ENCODE measurements at regions not wholly inside any gene's neighbourhood (a gene's known extent, or its start where the extent isn't known, plus 50 kb on each side); places are given as distances from the start of the nearest gene placed in this dataset.
"Not testable (repeated sequence)": the region's sequence is repeated elsewhere in the genome, so short reads cannot be mapped to it uniquely, and the experiment has no call there.

GRCh38 chr15:61364871-61365270 is 135.8 kb upstream of the RORA start:
- H3K27ac Mint-ChIP-seq = no peak overlapping the region
- peak in 1 of 2 experiments; percentile 43 for DNase-seq (ENCODE audit: low spot score in 2 of 2, unreplicated experiment in 2 of 2)
- no peak overlapping the region for H3K4me3 Mint-ChIP-seq

GRCh38 chr15:61362912-61363311 is 133.8 kb upstream of the RORA start:
- not testable (repeated sequence) for DNase-seq (ENCODE audit: low spot score in 2 of 2, unreplicated experiment in 2 of 2); H3K27me3 Mint-ChIP-seq (ENCODE audit: low read depth); H3K4me1 Mint-ChIP-seq; H3K36me3 Mint-ChIP-seq; H3K27ac Mint-ChIP-seq; H3K4me3 Mint-ChIP-seq
- H3K9me3 Mint-ChIP-seq = peaks cover 47% of the 10 kb centered on the region

More at GRCh38 chr15:61364871-61365270, 135.8 kb upstream of the RORA start:
- peaks cover 37% of the 10 kb centered on the region for H3K9me3 Mint-ChIP-seq
- peaks cover 6% of the 10 kb centered on the region for H3K4me1 Mint-ChIP-seq
- no peak for TF ChIP-seq CTCF (IDR thresholded peaks at IDR 0.05; ENCODE audit: unreplicated experiment)
- no peaks in the 10 kb centered on the region for H3K27me3 Mint-ChIP-seq (ENCODE audit: low read depth)
- peaks cover 4% of the 10 kb centered on the region for H3K36me3 Mint-ChIP-seq

- Mint-ChIP-seq H3K9me3 (peaks cover 38% of the 10 kb centered on the region), H3K36me3 (no peaks in the 10 kb centered on the region), H3K27me3 (ENCODE audit: low read depth) (peaks cover 21% of the 10 kb centered on the region), H3K4me1 (no peaks in the 10 kb centered on the region), H3K4me3 (no peak overlapping the region), H3K27ac (no peak overlapping the region)
- DNase-seq (ENCODE audit: low spot score in 2 of 2, unreplicated experiment in 2 of 2) = no peak
- TF ChIP-seq CTCF (IDR thresholded peaks at IDR 0.05; ENCODE audit: unreplicated experiment) = no peak
Observed at GRCh38 chr15:61344293-61344692, 115.2 kb upstream of the RORA start.

GRCh38 chr15:61342390-61342789 is 113.3 kb upstream of the RORA start:
- TF ChIP-seq CTCF (IDR thresholded peaks at IDR 0.05; ENCODE audit: unreplicated experiment) = no peak
- no peak for DNase-seq (ENCODE audit: low spot score in 2 of 2, unreplicated experiment in 2 of 2)
- Mint-ChIP-seq H3K4me1 (no peaks in the 10 kb centered on the region), H3K27me3 (ENCODE audit: low read depth) (peaks cover 26% of the 10 kb centered on the region), H3K36me3 (no peaks in the 10 kb centered on the region), H3K4me3 (no peak overlapping the region), H3K27ac (no peak overlapping the region), H3K9me3 (peaks cover 38% of the 10 kb centered on the region)

- Mint-ChIP-seq H3K36me3 (no peaks in the 10 kb centered on the region), H3K27me3 (ENCODE audit: low read depth) (peaks cover 30% of the 10 kb centered on the region), H3K9me3 (peaks cover 29% of the 10 kb centered on the region), H3K4me3 (no peak overlapping the region), H3K27ac (no peak overlapping the region), H3K4me1 (no peaks in the 10 kb centered on the region)
- DNase-seq (ENCODE audit: low spot score in 2 of 2, unreplicated experiment in 2 of 2) = no peak
- TF ChIP-seq CTCF (IDR thresholded peaks at IDR 0.05; ENCODE audit: unreplicated experiment) = no peak
Observed at GRCh38 chr15:61339516-61339915, 110.4 kb upstream of the RORA start.

GRCh38 chr15:61337541-61337940 is 108.4 kb upstream of the RORA start:
- no peak overlapping the region for H3K27ac Mint-ChIP-seq

More at GRCh38 chr15:61337541-61337940, 108.4 kb upstream of the RORA start:
- Mint-ChIP-seq H3K27me3 (ENCODE audit: low read depth) (peaks cover 32% of the 10 kb centered on the region), H3K36me3 (peaks cover 3% of the 10 kb centered on the region), H3K4me1 (no peaks in the 10 kb centered on the region), H3K9me3 (peaks cover 15% of the 10 kb centered on the region), H3K4me3 (no peak overlapping the region)
- no peak for DNase-seq (ENCODE audit: low spot score in 2 of 2, unreplicated experiment in 2 of 2)
- no peak for TF ChIP-seq CTCF (IDR thresholded peaks at IDR 0.05; ENCODE audit: unreplicated experiment)

All from mesothelial cell of epicardium (in vitro differentiated cells).